ENCODE measurements at regions not wholly inside any gene's neighbourhood (a gene's known extent, or its start where the extent isn't known, plus 50 kb on each side); places are given as distances from the start of the nearest gene placed in this dataset.

GRCh38 chr9:106387965-106388364 is 475.0 kb upstream of the ZNF462 start:
- Histone ChIP-seq H3K9me3 (ENCODE audit: control insufficient read depth in 4 of 4, low read length in 3 of 4) (no peaks in the 10 kb centered on the region), H3K4me1 (ENCODE audit: control insufficient read depth in 4 of 4, insufficient read depth in 4 of 4, low read length in 3 of 4) (peaks cover 0 to 11% (median 3%) of the 10 kb centered on the region in 4 donors), H3K36me3 (ENCODE audit: control insufficient read depth in 4 of 4, insufficient read depth in 3 of 4, low read depth in 1 of 4, low read length in 3 of 4) (no peaks in the 10 kb centered on the region), H3K27ac (ENCODE audit: low read depth in 1 of 2, low read length in 2 of 2) (no peak overlapping the region), H3K9ac (ENCODE audit: low read depth in 1 of 2, low read length in 2 of 2) (no peak overlapping the region), H3K4me3 (ENCODE audit: low read depth in 1 of 3, low read length in 3 of 3) (no peak overlapping the region), H3K27me3 (ENCODE audit: control insufficient read depth in 4 of 4, insufficient read depth in 4 of 4, low read length in 3 of 4) (no peaks in the 10 kb centered on the region)
- WGBS: 43% methylated on average over 2 of the region's 2 CpGs
- no peak for DNase-seq (ENCODE audit: low spot score)
- TF ChIP-seq EGR1 (IDR thresholded peaks at IDR 0.05; ENCODE audit: low read depth in 2 of 2): no peak
- no peak for TF ChIP-seq GABPA (IDR thresholded peaks at IDR 0.05 in 1 of 2, conservative IDR thresholded peaks at IDR 0.05 in 1 of 2)
- no peak for TF ChIP-seq RAD21 (IDR thresholded peaks at IDR 0.05)
- TF ChIP-seq ZBTB33 (IDR thresholded peaks at IDR 0.05): no peak
- no peak for TF ChIP-seq HNF4G (IDR thresholded peaks at IDR 0.05)
- no peak for TF ChIP-seq HNF4A (conservative IDR thresholded peaks at IDR 0.05)
- TF ChIP-seq NR2F2 (IDR thresholded peaks at IDR 0.05): no peak
- no peak for TF ChIP-seq RXRA (IDR thresholded peaks at IDR 0.05)
- TF ChIP-seq CTCF (IDR thresholded peaks at IDR 0.05; ENCODE audit: low read depth, low read length, missing input control): no peak
- no peak for TF ChIP-seq JUND (IDR thresholded peaks at IDR 0.05)
- TF ChIP-seq YY1 (IDR thresholded peaks at IDR 0.05): no peak
- no peak for TF ChIP-seq ATF3 (IDR thresholded peaks at IDR 0.05)
- TF ChIP-seq TAF1 (conservative IDR thresholded peaks at IDR 0.05): no peak
- TF ChIP-seq FOXA2 (IDR thresholded peaks at IDR 0.05): no peak
- no peak for TF ChIP-seq MAX (IDR thresholded peaks at IDR 0.05)
- no peak for TF ChIP-seq REST (IDR thresholded peaks at IDR 0.05)
- no peak for TF ChIP-seq SP1 (IDR thresholded peaks at IDR 0.05)
- TF ChIP-seq FOXA1 (IDR thresholded peaks at IDR 0.05): no peak

Data from liver (tissue), 8 donors.